GM23338 (cell line): ENCODE measurements at regions not wholly inside any gene's neighbourhood (a gene's known extent, or its start where the extent isn't known, plus 50 kb on each side); places are given as distances from the start of the nearest gene placed in this dataset.

ENCODE experiments used
- ATAC-seq: fragments of 200-7000 bp; cut with Tn5 transposase; 3 replicates; pipeline ENCODE4 v1.9.1; 2020
- DNase-seq: peaks from one replicate; pipeline ENCODE4 v3.0.0-alpha.2; 2015; ENCODE audit warnings: low spot score
- H2AFZ ChIP-seq: fragments of 200-600 bp; sonication (generic); 2 replicates; pipeline ENCODE4 v1.8.0; 2016; ENCODE audit warnings: antibody characterized with exemption, mild to moderate bottlenecking, moderate library complexity
- H3F3A ChIP-seq: fragments of 200-600 bp; sonication (generic); replicated peaks from 2 replicates; pipeline ENCODE4 v1.8.0; 2017; ENCODE audit warnings: antibody characterized with exemption, mixed run types, low read depth
- H3K27ac ChIP-seq: fragments of 200-600 bp; sonication (generic); 2 replicates; pipeline ENCODE4 v1.6.1; 2016; ENCODE audit warnings: low read depth
- H3K27me3 ChIP-seq: fragments of 200-600 bp; sonication (generic); 2 replicates; pipeline ENCODE4 v1.8.0; 2016; ENCODE audit warnings: mild to moderate bottlenecking, mixed run types, moderate library complexity; ENCODE audit not compliant: insufficient read depth
- H3K36me3 ChIP-seq: fragments of 200-600 bp; sonication (generic); 2 replicates; pipeline ENCODE4 v1.8.0; 2016; ENCODE audit warnings: mild to moderate bottlenecking; ENCODE audit not compliant: insufficient read depth
- H3K4me1 ChIP-seq: fragments of 200-600 bp; sonication (generic); 2 replicates; pipeline ENCODE4 v1.8.0; 2016; ENCODE audit warnings: mild to moderate bottlenecking, moderate library complexity; ENCODE audit not compliant: insufficient read depth
- H3K4me2 ChIP-seq: fragments of 200-600 bp; sonication (generic); 2 replicates; pipeline ENCODE4 v1.7.1; 2017; ENCODE audit warnings: mixed run types
- H3K4me3 ChIP-seq: fragments of 200-600 bp; sonication (generic); 2 replicates; pipeline ENCODE4 v1.6.1; 2016; ENCODE audit warnings: mixed run types
- H3K79me2 ChIP-seq: fragments of 200-600 bp; sonication (generic); replicated peaks from 2 replicates; pipeline ENCODE4 v1.8.0; 2017; ENCODE audit warnings: mild to moderate bottlenecking; ENCODE audit not compliant: insufficient read depth
- H3K9me2 ChIP-seq: fragments of 200-600 bp; sonication (generic); 2 replicates; pipeline ENCODE4 v1.8.0; 2017; ENCODE audit not compliant: insufficient read depth
- H4K20me1 ChIP-seq: fragments of 200-600 bp; sonication (generic); replicated peaks from 2 replicates; pipeline ENCODE4 v1.8.0; 2017; ENCODE audit warnings: mild to moderate bottlenecking; ENCODE audit not compliant: insufficient read depth
- H3K27ac Mint-ChIP-seq: 2 replicates; pipeline ENCODE4 v1.8.0; 2020; ENCODE audit warnings: inconsistent platforms, mild to moderate bottlenecking, moderate library complexity, mixed read lengths
- H3K27me3 Mint-ChIP-seq: 3 replicates; pipeline ENCODE4 v1.8.0; 2022; ENCODE audit warnings: low read depth, mild to moderate bottlenecking, moderate library complexity, mixed read lengths, inconsistent platforms; ENCODE audit not compliant: insufficient read depth, poor library complexity
- H3K36me3 Mint-ChIP-seq: 3 replicates; pipeline ENCODE4 v1.8.0; 2021; ENCODE audit warnings: low read depth, mild to moderate bottlenecking, inconsistent platforms, moderate library complexity, mixed read lengths
- H3K4me1 Mint-ChIP-seq: 3 replicates; pipeline ENCODE4 v1.8.0; 2020; ENCODE audit warnings: mild to moderate bottlenecking, inconsistent platforms, mixed read lengths
- H3K4me3 Mint-ChIP-seq: 3 replicates; pipeline ENCODE4 v1.8.0; 2021; ENCODE audit warnings: moderate library complexity, mild to moderate bottlenecking, inconsistent platforms, mixed read lengths
- H3K9me3 Mint-ChIP-seq: 3 replicates; pipeline ENCODE4 v1.8.0; 2020; ENCODE audit warnings: moderate library complexity, mild to moderate bottlenecking, inconsistent platforms, mixed read lengths
- CREB1 ChIP-seq: fragments of 250-450 bp; sonication (Bioruptor Pico); IDR thresholded peaks from 2 replicates; pipeline ENCODE4 v1.5.0; 2020; ENCODE audit warnings: low read depth, mild to moderate bottlenecking, moderate library complexity
- EZH2 ChIP-seq: fragments of 200-600 bp; sonication (generic); IDR thresholded peaks from one replicate; pipeline ENCODE4 v1.8.0; 2017; ENCODE audit warnings: antibody characterized with exemption, mild to moderate bottlenecking, low read depth; ENCODE audit not compliant: unreplicated experiment
- EZH2phosphoT487 ChIP-seq: fragments of 200-600 bp; sonication (generic); IDR thresholded peaks from one replicate; pipeline ENCODE4 v1.8.1; 2018; ENCODE audit warnings: antibody characterized with exemption; ENCODE audit not compliant: unreplicated experiment
- JUNB ChIP-seq: IDR thresholded peaks from one replicate; pipeline ENCODE4 v1.6.1; 2016; ENCODE audit warnings: antibody characterized with exemption; ENCODE audit not compliant: unreplicated experiment
- NANOG ChIP-seq: IDR thresholded peaks from 2 replicates; pipeline ENCODE4 v1.6.1; 2016; ENCODE audit warnings: antibody characterized with exemption, borderline replicate concordance
- POLR2AphosphoS5 ChIP-seq: IDR thresholded peaks from 2 replicates; pipeline ENCODE4 v1.6.1; 2016; ENCODE audit warnings: antibody characterized with exemption, low read depth
- STAT1 ChIP-seq: IDR thresholded peaks from one replicate; pipeline ENCODE4 v1.6.1; 2016; ENCODE audit warnings: antibody characterized with exemption; ENCODE audit not compliant: unreplicated experiment
- ZNF114 ChIP-seq: fragments of 250-450 bp; sonication (Bioruptor Pico); IDR thresholded peaks from 2 replicates; pipeline ENCODE4 v1.5.0; 2020; ENCODE audit warnings: mild to moderate bottlenecking, moderate library complexity
- ZNF331 ChIP-seq: fragments of 250-450 bp; sonication (Bioruptor Pico); IDR thresholded peaks from 2 replicates; pipeline ENCODE4 v1.5.0; 2020; ENCODE audit warnings: low read depth, mild to moderate bottlenecking, moderate library complexity
- TF ChIP-seq, protein P1 (sequence below): fragments of 250-450 bp; sonication (Bioruptor Pico); IDR thresholded peaks from 2 replicates; pipeline ENCODE4 v1.5.0; 2020; ENCODE audit warnings: mild to moderate bottlenecking, moderate library complexity
- TF ChIP-seq, protein P2 (sequence below): IDR thresholded peaks from one replicate; pipeline ENCODE4 v1.6.1; 2018; ENCODE audit warnings: antibody characterized with exemption; ENCODE audit not compliant: unreplicated experiment
- TF ChIP-seq, protein P3 (sequence below), 2 experiments: fragments of 200-600 bp in 1 of 2; sonication (generic) in 1 of 2; conservative IDR thresholded peaks; 2 replicates each; pipeline versions ENCODE4 v1.5.1 to v1.6.1; 2016 to 2017; ENCODE audit warnings: antibody characterized with exemption in 2 of 2, low read depth in 2 of 2, mild to moderate bottlenecking in 2 of 2, moderate library complexity in 1 of 2
- TF ChIP-seq, protein P4 (sequence below): IDR thresholded peaks from 2 replicates; pipeline ENCODE4 v1.6.1; 2016; ENCODE audit warnings: antibody characterized with exemption

DNA sequence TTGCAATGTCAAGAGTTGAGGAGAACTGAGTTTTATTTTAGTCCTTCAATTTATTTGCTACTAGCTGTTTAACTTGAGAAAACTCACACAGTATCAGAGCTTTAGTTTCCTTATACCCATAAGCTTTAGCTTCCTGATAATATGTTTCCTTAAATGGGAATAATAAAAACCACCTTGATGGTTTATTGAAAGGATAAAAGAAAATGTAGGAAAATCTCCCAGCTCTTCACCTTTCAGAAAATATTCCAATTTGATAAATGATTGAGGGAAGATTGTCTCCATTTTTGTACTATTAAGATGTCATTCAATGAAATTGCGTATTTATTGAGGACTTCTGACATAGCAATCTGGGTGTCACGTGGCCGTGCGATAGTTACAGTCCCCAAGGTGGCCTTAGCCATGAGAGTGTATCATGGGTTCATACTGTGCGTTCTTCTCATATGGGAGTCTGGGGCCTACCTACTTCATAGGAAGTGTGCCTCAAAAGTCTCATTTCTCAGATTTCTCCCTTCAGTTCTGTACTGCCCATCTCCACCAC lies 296.3 kb upstream of the BMP2 start:
- no peaks in the 10 kb centered on the region for H4K20me1 ChIP-seq
- Mint-ChIP-seq H3K27ac (no peak overlapping the region), H3K36me3 (no peaks in the 10 kb centered on the region), H3K9me3 (no peaks in the 10 kb centered on the region), H3K4me1 (no peaks in the 10 kb centered on the region), H3K27me3 (no peaks in the 10 kb centered on the region), H3K4me3 (no peak overlapping the region)
- DNase-seq = no peak
- no peaks in the 10 kb centered on the region for H3K36me3 ChIP-seq
- H3K79me2 ChIP-seq = no peaks in the 10 kb centered on the region
- ATAC-seq = no peak
- TF ChIP-seq, protein P1, sequence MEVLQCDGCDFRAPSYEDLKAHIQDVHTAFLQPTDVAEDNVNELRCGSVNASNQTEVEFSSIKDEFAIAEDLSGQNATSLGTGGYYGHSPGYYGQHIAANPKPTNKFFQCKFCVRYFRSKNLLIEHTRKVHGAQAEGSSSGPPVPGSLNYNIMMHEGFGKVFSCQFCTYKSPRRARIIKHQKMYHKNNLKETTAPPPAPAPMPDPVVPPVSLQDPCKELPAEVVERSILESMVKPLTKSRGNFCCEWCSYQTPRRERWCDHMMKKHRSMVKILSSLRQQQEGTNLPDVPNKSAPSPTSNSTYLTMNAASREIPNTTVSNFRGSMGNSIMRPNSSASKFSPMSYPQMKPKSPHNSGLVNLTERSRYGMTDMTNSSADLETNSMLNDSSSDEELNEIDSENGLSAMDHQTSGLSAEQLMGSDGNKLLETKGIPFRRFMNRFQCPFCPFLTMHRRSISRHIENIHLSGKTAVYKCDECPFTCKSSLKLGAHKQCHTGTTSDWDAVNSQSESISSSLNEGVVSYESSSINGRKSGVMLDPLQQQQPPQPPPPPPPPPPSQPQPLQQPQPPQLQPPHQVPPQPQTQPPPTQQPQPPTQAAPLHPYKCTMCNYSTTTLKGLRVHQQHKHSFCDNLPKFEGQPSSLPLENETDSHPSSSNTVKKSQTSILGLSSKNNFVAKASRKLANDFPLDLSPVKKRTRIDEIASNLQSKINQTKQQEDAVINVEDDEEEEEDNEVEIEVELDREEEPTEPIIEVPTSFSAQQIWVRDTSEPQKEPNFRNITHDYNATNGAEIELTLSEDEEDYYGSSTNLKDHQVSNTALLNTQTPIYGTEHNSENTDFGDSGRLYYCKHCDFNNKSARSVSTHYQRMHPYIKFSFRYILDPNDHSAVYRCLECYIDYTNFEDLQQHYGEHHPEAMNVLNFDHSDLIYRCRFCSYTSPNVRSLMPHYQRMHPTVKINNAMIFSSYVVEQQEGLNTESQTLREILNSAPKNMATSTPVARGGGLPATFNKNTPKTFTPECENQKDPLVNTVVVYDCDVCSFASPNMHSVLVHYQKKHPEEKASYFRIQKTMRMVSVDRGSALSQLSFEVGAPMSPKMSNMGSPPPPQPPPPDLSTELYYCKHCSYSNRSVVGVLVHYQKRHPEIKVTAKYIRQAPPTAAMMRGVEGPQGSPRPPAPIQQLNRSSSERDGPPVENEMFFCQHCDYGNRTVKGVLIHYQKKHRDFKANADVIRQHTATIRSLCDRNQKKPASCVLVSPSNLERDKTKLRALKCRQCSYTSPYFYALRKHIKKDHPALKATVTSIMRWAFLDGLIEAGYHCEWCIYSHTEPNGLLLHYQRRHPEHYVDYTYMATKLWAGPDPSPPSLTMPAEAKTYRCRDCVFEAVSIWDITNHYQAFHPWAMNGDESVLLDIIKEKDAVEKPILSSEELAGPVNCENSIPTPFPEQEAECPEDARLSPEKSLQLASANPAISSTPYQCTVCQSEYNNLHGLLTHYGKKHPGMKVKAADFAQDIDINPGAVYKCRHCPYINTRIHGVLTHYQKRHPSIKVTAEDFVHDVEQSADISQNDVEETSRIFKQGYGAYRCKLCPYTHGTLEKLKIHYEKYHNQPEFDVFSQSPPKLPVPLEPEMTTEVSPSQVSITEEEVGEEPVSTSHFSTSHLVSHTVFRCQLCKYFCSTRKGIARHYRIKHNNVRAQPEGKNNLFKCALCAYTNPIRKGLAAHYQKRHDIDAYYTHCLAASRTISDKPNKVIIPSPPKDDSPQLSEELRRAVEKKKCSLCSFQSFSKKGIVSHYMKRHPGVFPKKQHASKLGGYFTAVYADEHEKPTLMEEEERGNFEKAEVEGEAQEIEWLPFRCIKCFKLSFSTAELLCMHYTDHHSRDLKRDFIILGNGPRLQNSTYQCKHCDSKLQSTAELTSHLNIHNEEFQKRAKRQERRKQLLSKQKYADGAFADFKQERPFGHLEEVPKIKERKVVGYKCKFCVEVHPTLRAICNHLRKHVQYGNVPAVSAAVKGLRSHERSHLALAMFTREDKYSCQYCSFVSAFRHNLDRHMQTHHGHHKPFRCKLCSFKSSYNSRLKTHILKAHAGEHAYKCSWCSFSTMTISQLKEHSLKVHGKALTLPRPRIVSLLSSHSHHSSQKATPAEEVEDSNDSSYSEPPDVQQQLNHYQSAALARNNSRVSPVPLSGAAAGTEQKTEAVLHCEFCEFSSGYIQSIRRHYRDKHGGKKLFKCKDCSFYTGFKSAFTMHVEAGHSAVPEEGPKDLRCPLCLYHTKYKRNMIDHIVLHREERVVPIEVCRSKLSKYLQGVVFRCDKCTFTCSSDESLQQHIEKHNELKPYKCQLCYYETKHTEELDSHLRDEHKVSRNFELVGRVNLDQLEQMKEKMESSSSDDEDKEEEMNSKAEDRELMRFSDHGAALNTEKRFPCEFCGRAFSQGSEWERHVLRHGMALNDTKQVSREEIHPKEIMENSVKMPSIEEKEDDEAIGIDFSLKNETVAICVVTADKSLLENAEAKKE = no peak
- TF ChIP-seq EZH2 (no peak), EZH2phosphoT487 (no peak), CREB1 (no peak), STAT1 (no peak), NANOG (no peak), POLR2AphosphoS5 (no peak), ZNF331 (CRISPR knock-in tag) (no peak), JUNB (no peak), ZNF114 (CRISPR knock-in tag) (no peak)
- TF ChIP-seq, protein P2, sequence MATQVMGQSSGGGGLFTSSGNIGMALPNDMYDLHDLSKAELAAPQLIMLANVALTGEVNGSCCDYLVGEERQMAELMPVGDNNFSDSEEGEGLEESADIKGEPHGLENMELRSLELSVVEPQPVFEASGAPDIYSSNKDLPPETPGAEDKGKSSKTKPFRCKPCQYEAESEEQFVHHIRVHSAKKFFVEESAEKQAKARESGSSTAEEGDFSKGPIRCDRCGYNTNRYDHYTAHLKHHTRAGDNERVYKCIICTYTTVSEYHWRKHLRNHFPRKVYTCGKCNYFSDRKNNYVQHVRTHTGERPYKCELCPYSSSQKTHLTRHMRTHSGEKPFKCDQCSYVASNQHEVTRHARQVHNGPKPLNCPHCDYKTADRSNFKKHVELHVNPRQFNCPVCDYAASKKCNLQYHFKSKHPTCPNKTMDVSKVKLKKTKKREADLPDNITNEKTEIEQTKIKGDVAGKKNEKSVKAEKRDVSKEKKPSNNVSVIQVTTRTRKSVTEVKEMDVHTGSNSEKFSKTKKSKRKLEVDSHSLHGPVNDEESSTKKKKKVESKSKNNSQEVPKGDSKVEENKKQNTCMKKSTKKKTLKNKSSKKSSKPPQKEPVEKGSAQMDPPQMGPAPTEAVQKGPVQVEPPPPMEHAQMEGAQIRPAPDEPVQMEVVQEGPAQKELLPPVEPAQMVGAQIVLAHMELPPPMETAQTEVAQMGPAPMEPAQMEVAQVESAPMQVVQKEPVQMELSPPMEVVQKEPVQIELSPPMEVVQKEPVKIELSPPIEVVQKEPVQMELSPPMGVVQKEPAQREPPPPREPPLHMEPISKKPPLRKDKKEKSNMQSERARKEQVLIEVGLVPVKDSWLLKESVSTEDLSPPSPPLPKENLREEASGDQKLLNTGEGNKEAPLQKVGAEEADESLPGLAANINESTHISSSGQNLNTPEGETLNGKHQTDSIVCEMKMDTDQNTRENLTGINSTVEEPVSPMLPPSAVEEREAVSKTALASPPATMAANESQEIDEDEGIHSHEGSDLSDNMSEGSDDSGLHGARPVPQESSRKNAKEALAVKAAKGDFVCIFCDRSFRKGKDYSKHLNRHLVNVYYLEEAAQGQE = no peak
- TF ChIP-seq, protein P3, sequence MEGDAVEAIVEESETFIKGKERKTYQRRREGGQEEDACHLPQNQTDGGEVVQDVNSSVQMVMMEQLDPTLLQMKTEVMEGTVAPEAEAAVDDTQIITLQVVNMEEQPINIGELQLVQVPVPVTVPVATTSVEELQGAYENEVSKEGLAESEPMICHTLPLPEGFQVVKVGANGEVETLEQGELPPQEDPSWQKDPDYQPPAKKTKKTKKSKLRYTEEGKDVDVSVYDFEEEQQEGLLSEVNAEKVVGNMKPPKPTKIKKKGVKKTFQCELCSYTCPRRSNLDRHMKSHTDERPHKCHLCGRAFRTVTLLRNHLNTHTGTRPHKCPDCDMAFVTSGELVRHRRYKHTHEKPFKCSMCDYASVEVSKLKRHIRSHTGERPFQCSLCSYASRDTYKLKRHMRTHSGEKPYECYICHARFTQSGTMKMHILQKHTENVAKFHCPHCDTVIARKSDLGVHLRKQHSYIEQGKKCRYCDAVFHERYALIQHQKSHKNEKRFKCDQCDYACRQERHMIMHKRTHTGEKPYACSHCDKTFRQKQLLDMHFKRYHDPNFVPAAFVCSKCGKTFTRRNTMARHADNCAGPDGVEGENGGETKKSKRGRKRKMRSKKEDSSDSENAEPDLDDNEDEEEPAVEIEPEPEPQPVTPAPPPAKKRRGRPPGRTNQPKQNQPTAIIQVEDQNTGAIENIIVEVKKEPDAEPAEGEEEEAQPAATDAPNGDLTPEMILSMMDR (conservative IDR thresholded peaks at IDR 0.05; ENCODE audit: low read depth in 2 of 2) = no peak
- TF ChIP-seq, protein P4, sequence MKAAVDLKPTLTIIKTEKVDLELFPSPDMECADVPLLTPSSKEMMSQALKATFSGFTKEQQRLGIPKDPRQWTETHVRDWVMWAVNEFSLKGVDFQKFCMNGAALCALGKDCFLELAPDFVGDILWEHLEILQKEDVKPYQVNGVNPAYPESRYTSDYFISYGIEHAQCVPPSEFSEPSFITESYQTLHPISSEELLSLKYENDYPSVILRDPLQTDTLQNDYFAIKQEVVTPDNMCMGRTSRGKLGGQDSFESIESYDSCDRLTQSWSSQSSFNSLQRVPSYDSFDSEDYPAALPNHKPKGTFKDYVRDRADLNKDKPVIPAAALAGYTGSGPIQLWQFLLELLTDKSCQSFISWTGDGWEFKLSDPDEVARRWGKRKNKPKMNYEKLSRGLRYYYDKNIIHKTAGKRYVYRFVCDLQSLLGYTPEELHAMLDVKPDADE = no peak
- no peak overlapping the region for H3K27ac ChIP-seq
- H3K4me2 ChIP-seq = no peak overlapping the region
- H2AFZ ChIP-seq = no peak overlapping the region
- no peaks in the 10 kb centered on the region for H3K27me3 ChIP-seq
- H3K9me2 ChIP-seq = no peaks in the 10 kb centered on the region
- no peak overlapping the region for H3K4me3 ChIP-seq
- H3F3A ChIP-seq = no peaks in the 10 kb centered on the region
- H3K4me1 ChIP-seq = peaks cover 3% of the 10 kb centered on the region; the same call in 1 of the 2 replicates
